Tibial nerve (tissue), 4 donors: ENCODE measurements at regions not wholly inside any gene's neighbourhood (a gene's known extent, or its start where the extent isn't known, plus 50 kb on each side); places are given as distances from the start of the nearest gene placed in this dataset.

Experiments used
- EP300 ChIP-seq, 2 donors: sonication (generic); formaldehyde crosslinking; IDR thresholded peaks; one replicate each; pipeline ENCODE4 v1.6.1; 2017; ENCODE audit warnings: antibody characterized with exemption in 2 of 2, mild to moderate bottlenecking in 1 of 2
- TF ChIP-seq, protein P1 (sequence below), 5 experiments: fragments of 200-600 bp in 3 of 5; fragments of 450-650 bp in 2 of 5; sonication (generic) in 3 of 5; IDR thresholded peaks; one replicate each; pipeline ENCODE4 v1.5.1; 2016 to 2019; ENCODE audit warnings: antibody characterized with exemption in 5 of 5, mild to moderate bottlenecking in 3 of 5, moderate library complexity in 2 of 5

DNA sequence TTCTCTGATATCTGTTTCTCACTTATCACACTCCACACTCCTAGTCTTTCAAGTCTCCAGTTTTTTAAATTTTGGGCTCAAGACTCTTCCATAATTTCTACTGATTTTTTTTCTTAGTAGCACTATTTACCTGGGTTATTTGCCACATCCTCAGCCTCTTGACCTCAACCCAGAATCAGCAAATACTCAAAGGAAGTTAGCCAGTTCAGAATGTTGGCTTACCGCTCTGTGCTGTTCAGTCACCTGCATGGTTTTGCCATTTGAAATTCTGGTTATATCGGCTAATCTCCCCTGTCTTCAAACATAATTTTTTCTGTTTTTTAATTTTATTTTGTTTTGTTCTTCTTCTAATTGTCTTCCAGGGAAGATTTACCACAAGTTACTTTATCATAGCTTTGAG lies 412.6 kb downstream of the PTH2R start:
- TF ChIP-seq, protein P1, sequence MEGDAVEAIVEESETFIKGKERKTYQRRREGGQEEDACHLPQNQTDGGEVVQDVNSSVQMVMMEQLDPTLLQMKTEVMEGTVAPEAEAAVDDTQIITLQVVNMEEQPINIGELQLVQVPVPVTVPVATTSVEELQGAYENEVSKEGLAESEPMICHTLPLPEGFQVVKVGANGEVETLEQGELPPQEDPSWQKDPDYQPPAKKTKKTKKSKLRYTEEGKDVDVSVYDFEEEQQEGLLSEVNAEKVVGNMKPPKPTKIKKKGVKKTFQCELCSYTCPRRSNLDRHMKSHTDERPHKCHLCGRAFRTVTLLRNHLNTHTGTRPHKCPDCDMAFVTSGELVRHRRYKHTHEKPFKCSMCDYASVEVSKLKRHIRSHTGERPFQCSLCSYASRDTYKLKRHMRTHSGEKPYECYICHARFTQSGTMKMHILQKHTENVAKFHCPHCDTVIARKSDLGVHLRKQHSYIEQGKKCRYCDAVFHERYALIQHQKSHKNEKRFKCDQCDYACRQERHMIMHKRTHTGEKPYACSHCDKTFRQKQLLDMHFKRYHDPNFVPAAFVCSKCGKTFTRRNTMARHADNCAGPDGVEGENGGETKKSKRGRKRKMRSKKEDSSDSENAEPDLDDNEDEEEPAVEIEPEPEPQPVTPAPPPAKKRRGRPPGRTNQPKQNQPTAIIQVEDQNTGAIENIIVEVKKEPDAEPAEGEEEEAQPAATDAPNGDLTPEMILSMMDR (IDR thresholded peaks at IDR 0.05) = no peak
- no peak for TF ChIP-seq EP300 (IDR thresholded peaks at IDR 0.05)
